ENCODE measurements at regions not wholly inside any gene's neighbourhood (a gene's known extent, or its start where the extent isn't known, plus 50 kb on each side); places are given as distances from the start of the nearest gene placed in this dataset.

DNA sequence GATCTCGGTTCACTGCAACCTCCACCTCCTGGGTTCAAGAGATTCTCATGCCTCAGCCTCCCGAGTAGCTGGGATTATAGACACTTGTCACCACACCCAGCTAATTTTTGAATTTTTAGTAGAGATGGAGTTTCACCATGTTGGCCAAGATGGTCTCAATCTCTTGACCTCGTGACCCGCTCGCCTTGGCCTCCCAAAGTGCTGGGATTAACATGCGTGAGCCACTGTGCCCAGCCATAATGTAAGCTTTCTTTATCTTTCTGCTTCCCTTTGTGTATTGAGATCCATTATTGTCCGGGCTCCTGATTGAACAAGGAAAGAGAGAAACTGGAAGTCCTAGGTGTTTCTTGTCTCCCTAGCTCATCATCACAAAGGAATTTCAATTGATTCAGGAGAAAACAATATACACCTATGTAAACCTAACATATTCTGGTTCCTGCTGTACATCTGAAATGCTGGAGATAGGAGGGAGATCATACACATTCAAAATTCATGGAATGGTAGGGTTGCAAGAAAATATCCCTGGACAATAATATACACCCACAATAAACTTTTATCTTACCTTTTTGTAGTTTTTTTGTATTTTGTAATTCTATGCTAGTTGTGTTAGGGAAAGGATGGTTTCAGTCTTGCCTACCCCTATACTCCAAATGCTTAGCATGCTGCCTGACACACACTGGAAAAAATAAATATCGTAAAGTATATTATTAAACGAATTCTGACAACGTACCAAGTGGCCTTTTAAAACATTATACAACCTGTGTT is 194.4 kb upstream of the HS3ST1 start:
- POLR2A ChIA-PET = no interaction called here
- Histone ChIP-seq H3K36me3 (ENCODE audit: control insufficient read depth, insufficient read depth, low read length) (no peaks in the 10 kb centered on the region), H3K9me3 (no peaks in the 10 kb centered on the region), H3K27me3 (replicated peaks; ENCODE audit: control insufficient read depth, insufficient read depth, low read length) (no peaks in the 10 kb centered on the region), H3K4me1 (peaks cover 30% of the 10 kb centered on the region), H3K4me3 (ENCODE audit: low read depth, low read length) (no peak overlapping the region)
- H3K4me3 Mint-ChIP-seq (ENCODE audit: unreplicated experiment) = no peak overlapping the region
- peaks cover 22% of the 10 kb centered on the region for H3K9me3 Mint-ChIP-seq (ENCODE audit: unreplicated experiment)
- H3K27ac Mint-ChIP-seq (ENCODE audit: unreplicated experiment) = no peak overlapping the region
- intact Hi-C loops (cut with micrococcal nuclease; ENCODE audit: unreplicated experiment) = loop anchor here (1.0 to 5.0 kb wide), 3 partner anchors 136 to 1069 kb away; partner anchors contain the start of gene HS3ST1
- BruUV-seq (replicated peaks) = no TSS peak
- CTCF ChIA-PET = interaction anchor here (1.0 kb wide), 1 partner anchor 9 kb away, joined by 3 read pairs; no protein-coding TSS in a partner anchor
- no peak for DNase-seq
- TF ChIP-seq, protein P1, sequence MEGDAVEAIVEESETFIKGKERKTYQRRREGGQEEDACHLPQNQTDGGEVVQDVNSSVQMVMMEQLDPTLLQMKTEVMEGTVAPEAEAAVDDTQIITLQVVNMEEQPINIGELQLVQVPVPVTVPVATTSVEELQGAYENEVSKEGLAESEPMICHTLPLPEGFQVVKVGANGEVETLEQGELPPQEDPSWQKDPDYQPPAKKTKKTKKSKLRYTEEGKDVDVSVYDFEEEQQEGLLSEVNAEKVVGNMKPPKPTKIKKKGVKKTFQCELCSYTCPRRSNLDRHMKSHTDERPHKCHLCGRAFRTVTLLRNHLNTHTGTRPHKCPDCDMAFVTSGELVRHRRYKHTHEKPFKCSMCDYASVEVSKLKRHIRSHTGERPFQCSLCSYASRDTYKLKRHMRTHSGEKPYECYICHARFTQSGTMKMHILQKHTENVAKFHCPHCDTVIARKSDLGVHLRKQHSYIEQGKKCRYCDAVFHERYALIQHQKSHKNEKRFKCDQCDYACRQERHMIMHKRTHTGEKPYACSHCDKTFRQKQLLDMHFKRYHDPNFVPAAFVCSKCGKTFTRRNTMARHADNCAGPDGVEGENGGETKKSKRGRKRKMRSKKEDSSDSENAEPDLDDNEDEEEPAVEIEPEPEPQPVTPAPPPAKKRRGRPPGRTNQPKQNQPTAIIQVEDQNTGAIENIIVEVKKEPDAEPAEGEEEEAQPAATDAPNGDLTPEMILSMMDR (IDR thresholded peaks at IDR 0.05; ENCODE audit: insufficient read depth in 1 of 2, low read depth in 1 of 2, low read length in 1 of 2, severe bottlenecking in 1 of 2, unreplicated experiment in 1 of 2) = no peak
- H3K27me3 Mint-ChIP-seq (ENCODE audit: insufficient read depth, unreplicated experiment) = no peaks in the 10 kb centered on the region
- H3K36me3 Mint-ChIP-seq (ENCODE audit: insufficient read depth, unreplicated experiment) = no peaks in the 10 kb centered on the region
- H3K4me1 Mint-ChIP-seq (ENCODE audit: low read depth, unreplicated experiment) = peaks cover 26% of the 10 kb centered on the region

DNA sequence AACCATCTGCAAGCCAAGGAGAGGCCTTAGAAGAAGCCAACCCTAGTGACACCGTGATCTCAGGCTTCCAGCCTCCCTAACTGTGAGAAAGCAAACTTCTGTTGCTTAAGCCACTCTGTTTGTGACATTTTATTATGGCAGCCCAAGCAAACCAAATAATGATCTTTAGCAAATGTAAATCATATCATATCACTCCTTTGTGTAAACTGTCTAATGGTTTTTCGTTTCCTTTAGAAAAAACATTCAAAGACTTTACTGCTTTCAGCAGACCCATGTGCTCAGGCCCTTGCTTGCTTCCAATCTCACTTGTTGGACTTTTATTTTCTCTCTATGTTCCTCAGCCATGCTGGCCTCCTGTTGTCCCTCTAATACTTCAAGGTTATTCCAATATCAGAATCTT is 192.2 kb upstream of the HS3ST1 start:
- Histone ChIP-seq H3K9me3 (no peaks in the 10 kb centered on the region), H3K4me3 (ENCODE audit: low read depth, low read length) (no peak overlapping the region), H3K4me1 (peaks cover 25% of the 10 kb centered on the region), H3K27me3 (replicated peaks; ENCODE audit: control insufficient read depth, insufficient read depth, low read length) (no peaks in the 10 kb centered on the region), H3K36me3 (ENCODE audit: control insufficient read depth, insufficient read depth, low read length) (no peaks in the 10 kb centered on the region)
- H3K36me3 Mint-ChIP-seq (ENCODE audit: insufficient read depth, unreplicated experiment) = no peaks in the 10 kb centered on the region
- POLR2A ChIA-PET = no interaction called here
- peaks cover 22% of the 10 kb centered on the region for H3K9me3 Mint-ChIP-seq (ENCODE audit: unreplicated experiment)
- TF ChIP-seq, protein P1 (IDR thresholded peaks at IDR 0.05; ENCODE audit: insufficient read depth in 1 of 2, low read depth in 1 of 2, low read length in 1 of 2, severe bottlenecking in 1 of 2, unreplicated experiment in 1 of 2) = no peak
- no peak for DNase-seq
- H3K4me1 Mint-ChIP-seq (ENCODE audit: low read depth, unreplicated experiment) = peaks cover 30% of the 10 kb centered on the region
- H3K27ac Mint-ChIP-seq (ENCODE audit: unreplicated experiment) = no peak overlapping the region
- intact Hi-C loops (cut with micrococcal nuclease; ENCODE audit: unreplicated experiment) = loop anchor here (5.0 kb wide), 1 partner anchor 134 kb away; no protein-coding TSS in a partner anchor
- no TSS peak for BruUV-seq (replicated peaks)
- no peak overlapping the region for H3K4me3 Mint-ChIP-seq (ENCODE audit: unreplicated experiment)
- CTCF ChIA-PET = no interaction called here
- H3K27me3 Mint-ChIP-seq (ENCODE audit: insufficient read depth, unreplicated experiment) = no peaks in the 10 kb centered on the region

DNA sequence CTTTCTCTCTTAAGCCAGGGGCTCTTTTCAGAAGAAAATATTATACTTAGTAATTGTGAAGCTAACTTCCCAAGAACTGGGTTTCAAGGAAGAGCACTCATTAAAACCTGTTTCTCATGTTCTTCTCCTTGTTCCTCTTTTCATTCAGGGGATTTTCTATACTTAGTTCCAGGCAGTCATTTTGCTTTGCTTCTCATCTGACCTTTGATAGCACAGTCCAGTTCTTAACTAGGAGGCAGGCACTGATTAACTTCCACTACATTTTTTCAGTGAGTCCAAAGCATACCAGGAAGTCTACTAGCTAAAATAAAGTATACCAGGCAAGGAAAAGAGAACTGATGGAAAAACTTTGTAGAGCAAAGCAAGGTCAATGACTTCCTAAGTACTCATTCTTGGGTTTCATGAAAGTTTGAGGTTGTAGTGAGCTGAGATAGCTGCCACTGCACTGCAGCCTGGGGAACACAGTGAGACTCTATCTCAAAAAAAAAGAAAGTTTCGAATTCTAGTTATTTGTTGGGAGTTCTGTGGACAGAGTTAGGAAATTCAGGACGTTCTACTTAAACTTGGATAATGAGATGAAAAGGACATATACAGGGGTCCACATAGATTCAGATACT is 190.1 kb upstream of the HS3ST1 start:
- peaks cover 40% of the 10 kb centered on the region for H3K4me1 ChIP-seq
- H3K4me3 ChIP-seq (ENCODE audit: low read depth, low read length) = no peak overlapping the region
- POLR2A ChIA-PET = no interaction called here
- intact Hi-C loops (cut with micrococcal nuclease; ENCODE audit: unreplicated experiment) = no loop called here
- H3K27ac Mint-ChIP-seq (ENCODE audit: unreplicated experiment) = peak overlapping the region; percentile 62
- peaks cover 7% of the 10 kb centered on the region for H3K36me3 Mint-ChIP-seq (ENCODE audit: insufficient read depth, unreplicated experiment)
- no peaks in the 10 kb centered on the region for H3K27me3 ChIP-seq (replicated peaks; ENCODE audit: control insufficient read depth, insufficient read depth, low read length)
- peak in 1 of 2 experiments; percentile 19 for DNase-seq
- H3K27me3 Mint-ChIP-seq (ENCODE audit: insufficient read depth, unreplicated experiment) = no peaks in the 10 kb centered on the region
- no peaks in the 10 kb centered on the region for H3K9me3 ChIP-seq
- peaks cover 22% of the 10 kb centered on the region for H3K9me3 Mint-ChIP-seq (ENCODE audit: unreplicated experiment)
- CTCF ChIA-PET = no interaction called here
- H3K4me3 Mint-ChIP-seq (ENCODE audit: unreplicated experiment) = peak overlapping the region; percentile 19
- peaks cover 39% of the 10 kb centered on the region for H3K4me1 Mint-ChIP-seq (ENCODE audit: low read depth, unreplicated experiment)
- no TSS peak for BruUV-seq (replicated peaks)
- TF ChIP-seq, protein P1 (IDR thresholded peaks at IDR 0.05; ENCODE audit: insufficient read depth in 1 of 2, low read depth in 1 of 2, low read length in 1 of 2, severe bottlenecking in 1 of 2, unreplicated experiment in 1 of 2) = no peak
- no peaks in the 10 kb centered on the region for H3K36me3 ChIP-seq (ENCODE audit: control insufficient read depth, insufficient read depth, low read length)

Data from Caco-2 (cell line).